ENCODE measurements at regions not wholly inside any gene's neighbourhood (a gene's known extent, or its start where the extent isn't known, plus 50 kb on each side); places are given as distances from the start of the nearest gene placed in this dataset.

DNA sequence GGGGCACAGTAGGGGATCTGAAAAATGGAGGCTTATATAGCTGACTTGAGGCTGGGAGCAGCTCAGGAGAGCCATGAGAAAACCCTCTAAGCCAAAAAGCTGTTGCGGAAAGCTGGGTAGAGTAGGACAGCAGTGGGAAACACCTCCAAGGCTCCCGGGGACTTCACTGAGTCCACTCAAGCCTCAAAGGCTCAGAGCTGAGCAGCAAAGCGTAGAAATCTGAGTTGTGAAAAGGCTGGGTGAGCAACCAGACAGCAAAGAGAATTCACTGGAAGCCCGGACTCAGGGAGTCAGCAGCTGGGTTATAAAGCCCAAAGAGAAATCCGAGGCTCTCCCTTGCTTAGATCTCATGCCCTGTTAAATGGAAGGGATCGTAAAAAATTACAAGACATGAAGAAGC lies 905.0 kb downstream of the EFNB2 start:
- TF ChIP-seq CTCF (IDR thresholded peaks at IDR 0.05; ENCODE audit: poor library complexity) (no peak), EZH2 (IDR thresholded peaks at IDR 0.05; ENCODE audit: borderline replicate concordance) (no peak)

Data from hepatocyte (in vitro differentiated cells).